Activated gamma-delta T cell (primary cell): ENCODE measurements at regions not wholly inside any gene's neighbourhood (a gene's known extent, or its start where the extent isn't known, plus 50 kb on each side); places are given as distances from the start of the nearest gene placed in this dataset.

Experiments
- DNase-seq: peaks from one replicate; lab custom pipeline; 2025; lab: John Stamatoyannopoulos, UW

GRCh38 chr14:104319491-104320241, 181.3 kb downstream of the KIF26A start:
- DNase-seq: no peak

GRCh38 chr14:104320611-104321086, 182.3 kb downstream of the KIF26A start:
- no peak for DNase-seq

DNA sequence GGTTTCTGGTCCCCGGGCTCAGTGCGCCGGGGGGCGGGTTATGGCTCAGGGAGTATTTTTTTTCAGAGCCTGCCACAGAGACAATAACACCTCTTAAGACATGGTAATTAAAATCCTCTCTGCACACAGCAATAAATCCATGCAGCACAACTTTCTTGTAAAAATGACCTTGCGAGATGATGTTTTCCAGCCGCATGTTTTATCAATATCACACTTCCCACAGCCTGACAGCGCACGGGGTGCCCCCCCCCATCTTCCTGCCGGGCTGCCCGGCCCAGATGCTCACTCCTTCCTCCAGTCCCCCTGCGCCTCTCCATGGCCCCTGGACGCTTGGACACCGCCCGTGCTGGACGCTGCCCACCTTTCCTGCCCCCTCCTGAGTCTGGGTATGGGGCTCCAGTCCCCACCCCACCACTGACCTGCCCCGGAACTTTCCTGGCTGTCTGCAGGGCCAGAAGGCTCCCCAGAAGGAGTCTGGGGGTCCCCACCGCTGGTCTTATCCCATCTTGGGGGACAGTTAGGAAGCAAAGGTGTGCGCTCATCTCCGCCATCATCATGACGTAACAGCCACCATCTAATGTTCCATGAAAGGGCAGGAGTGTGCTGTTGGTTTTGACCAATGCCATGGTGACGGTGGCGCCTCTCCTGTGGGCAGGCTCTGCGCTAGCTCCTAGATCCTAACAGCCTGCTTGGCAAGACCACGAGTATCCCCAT, 182.9 kb downstream of the KIF26A start:
- DNase-seq: no peak

GRCh38 chr14:104321802-104322130, 183.4 kb downstream of the KIF26A start:
- DNase-seq: no peak

DNA sequence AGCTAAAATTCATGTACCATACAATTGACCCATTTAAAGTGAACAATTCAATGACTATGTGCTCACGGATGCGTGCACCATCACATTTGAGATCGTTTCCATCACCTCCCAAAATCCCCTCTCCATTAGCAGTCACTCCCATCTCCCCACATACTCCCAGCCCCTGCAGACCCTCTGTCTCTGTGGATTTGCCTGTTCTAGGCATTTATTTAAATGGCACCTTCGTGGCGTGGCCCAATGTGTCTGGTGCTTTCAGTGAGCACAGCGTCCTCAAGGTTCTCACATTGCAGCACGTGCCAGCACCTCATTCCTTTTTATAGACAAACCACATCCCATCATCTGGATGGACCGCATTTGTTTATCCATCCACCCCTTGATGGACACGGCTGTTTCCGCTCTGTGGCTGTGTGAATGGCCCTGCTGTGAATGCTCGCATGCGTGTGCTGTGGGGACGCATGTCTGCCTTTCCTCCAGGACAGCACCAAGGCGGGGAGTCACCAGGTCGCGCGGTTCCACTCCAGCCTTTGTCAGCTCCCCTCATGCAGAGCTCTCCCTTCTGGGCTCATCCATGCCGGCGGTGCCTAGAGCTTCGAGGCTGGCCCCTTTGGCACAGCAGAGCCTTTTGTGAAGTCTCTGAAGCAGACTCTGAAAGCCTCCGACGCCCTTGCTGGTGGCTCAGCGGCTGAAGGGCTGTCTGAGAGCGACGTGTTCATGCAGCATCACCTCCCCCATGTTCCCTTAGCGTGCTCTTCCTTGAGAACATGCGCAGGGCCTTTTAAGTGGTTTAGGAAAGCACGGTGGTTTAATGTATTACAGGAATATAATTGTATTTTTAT, 184.4 kb downstream of the KIF26A start:
- DNase-seq: no peak

- DNase-seq: no peak
Measured at GRCh38 chr14:104323551-104324175, 185.3 kb downstream of the KIF26A start.

DNA sequence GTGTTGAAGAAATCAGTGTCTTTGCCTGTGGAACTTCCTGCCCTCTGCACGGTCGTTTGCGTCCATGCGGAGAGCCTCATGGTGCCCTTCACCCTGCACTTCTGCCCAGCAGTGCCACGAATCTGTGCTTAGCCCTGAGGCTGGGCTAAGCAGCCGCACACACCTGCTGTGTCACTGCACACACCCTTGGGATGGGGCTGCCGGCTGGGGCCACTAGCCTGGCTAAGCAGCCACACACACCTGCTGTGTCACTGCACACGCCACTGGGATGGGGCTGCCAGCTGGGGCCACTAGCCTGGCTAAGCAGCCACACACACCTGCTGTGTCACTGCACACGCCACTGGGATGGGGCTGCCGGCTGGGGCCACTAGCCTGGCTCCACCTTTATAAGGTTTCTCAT, 188.5 kb downstream of the KIF26A start:
- DNase-seq: no peak

DNA sequence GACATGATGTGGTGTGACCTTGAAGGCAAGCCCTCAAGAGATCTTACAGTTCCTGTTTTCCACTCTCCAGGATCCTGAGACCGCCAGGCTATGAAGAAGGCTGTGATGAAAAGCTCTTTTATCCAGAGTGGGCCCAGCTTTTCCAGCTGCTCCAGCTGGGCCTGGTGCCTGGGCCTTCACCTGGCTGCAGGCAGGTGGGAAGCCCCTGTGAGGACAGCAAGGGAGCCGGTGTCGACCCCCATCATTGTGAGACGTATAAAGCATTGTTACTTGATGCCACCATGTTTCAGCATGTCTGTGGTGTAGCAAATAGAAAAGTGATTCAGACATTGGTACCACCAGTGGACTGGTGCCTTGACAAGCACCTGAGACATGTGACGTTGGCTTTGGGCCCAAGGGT, 190.2 kb downstream of the KIF26A start:
- DNase-seq: no peak

DNA sequence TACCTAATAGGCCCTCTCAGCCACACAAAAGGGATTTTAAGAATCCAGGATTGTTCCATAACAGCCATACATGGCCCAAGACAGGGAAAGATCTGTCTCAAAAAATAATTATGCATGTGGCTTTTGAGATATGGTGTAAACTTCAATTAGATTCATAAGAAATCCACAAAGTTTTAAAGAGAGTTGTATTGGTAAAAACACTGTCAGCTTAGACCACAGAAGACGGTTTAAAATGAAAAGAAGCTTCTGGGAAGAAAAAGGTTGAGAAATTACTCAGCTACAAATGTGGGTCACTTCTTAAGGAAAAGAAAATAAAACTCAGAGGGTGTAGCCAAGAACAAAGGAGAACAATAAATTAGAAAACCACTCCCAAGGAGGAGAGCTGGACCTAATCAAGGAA, 191.4 kb downstream of the KIF26A start:
- no peak for DNase-seq

- DNase-seq: no peak
Measured at GRCh38 chr14:104331871-104332605, 193.7 kb downstream of the KIF26A start.

DNA sequence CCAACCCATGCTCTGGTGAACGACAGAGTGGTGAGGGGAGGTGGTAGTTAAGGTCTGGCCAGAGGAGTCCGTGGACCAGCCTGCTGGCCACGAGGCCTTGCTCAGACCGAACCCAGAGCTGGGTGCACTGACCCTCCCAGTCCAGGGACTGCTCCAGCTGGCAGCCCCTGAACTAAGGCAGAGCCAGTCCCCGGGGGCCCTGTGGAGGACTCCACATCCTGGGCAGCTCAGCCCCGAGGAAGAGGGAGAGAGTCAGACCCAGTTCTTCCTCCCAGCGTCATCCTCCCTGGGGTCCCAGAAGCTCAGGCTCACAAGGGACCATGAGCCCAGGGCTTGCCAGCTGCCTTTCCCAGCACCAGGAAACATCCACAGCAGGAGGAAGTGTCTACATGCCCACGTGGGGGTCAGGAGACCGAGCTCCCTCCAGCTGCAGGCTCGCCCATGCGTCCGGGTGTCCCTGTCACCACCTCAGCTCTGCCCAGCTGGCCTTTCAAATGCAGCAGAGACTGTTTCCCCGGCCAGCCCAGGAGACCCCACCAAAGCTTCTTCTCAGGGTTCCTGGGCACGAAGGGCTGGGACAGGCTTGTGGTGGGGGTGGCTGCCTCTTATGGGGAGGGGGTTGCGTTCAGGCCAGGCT, 194.4 kb downstream of the KIF26A start:
- DNase-seq: no peak

DNA sequence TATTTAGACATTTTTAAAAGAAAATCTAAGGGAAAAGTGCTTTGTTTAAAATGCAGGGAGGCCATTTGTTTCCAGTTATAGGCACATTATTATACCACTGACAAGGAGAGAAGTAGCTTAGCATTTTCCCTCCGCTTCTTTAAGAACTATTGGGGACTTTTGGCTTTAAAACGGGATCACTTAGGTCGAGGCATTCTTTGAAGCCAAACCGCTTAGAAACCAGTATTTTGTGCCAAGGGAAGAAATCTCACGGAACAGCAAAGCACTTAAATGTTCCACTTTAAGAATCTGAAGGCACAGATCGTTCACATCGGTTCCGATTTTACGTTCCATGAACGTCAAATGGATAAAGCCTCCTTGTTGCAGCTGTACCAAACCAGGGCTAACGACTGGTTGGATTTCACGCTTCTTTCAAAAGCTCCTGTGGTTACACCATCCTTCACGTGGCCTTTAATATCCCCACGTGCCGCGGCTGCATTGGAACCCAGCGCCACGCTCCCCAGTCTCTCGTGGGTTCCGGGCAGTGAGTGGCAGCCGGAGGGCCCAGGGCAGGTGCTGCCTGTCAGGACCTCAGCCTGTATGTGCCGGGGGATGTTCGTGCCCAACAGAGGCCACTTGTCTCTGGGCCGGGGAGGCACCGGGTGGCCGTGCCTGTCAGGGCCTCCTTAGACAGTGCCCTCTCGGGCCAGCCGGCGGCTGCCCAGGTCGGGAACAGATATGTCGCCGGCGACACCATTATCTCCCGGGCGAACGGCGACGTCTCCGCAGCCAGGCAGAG, 195.4 kb downstream of the KIF26A start:
- no peak for DNase-seq

DNA sequence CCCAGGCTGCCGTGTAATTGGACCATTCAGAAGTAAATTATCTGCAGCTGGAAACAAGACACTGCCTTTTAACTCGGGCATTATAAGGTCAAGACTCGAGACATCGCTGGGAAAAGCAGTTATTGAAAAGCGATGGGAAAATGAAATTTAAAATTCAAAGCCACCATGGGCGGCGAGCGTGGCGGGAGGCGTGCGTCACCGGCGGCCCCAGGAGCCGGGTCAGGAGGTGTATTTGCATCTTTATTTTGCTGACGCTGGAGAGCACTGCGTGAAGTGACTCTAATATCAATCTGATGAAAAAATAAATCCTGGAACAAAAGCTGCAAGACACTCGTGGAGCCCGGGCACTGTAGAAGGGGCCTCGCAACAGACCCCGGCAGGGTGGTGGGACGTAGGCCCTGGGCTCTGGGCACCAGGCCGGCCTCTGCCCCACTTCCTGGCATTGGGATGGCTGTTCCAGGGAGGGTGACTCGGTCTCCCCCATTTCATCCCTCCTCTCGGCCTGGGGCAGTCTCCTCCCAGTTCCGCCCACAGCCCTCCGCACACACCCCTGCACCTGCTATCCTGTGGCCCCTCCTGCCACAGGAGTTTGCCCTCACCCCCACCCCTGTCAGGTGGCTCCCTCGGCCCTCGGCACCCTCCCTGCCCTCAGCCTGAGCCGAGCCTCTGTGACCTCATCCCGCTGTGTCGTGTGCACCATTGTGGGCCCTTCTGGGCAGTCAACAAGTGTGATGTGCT, 196.2 kb downstream of the KIF26A start:
- no peak for DNase-seq

GRCh38 chr14:104335176-104335575, 196.8 kb downstream of the KIF26A start:
- DNase-seq: no peak

- no peak for DNase-seq
Measured at GRCh38 chr14:104335611-104336010, 197.2 kb downstream of the KIF26A start.

DNA sequence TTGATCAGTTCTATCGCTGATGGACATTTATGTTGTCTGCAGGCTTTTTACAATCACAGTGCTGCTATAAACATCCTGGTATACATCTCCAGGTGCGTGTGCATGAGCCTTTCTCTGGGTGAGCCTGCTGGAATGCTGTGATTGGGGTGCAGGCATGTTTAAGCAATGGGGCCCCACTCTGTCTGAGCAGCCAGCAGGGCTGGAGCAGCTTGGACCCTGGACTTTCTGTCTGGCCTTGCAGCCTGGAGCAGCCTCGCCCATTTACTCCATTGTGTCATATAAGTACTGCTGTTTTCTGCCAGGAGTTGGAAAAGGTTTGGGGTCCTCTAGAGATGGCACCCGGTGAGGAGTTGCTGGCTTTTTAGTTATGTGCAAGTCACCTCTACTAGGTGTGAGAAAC, 199.0 kb downstream of the KIF26A start:
- DNase-seq: no peak

DNA sequence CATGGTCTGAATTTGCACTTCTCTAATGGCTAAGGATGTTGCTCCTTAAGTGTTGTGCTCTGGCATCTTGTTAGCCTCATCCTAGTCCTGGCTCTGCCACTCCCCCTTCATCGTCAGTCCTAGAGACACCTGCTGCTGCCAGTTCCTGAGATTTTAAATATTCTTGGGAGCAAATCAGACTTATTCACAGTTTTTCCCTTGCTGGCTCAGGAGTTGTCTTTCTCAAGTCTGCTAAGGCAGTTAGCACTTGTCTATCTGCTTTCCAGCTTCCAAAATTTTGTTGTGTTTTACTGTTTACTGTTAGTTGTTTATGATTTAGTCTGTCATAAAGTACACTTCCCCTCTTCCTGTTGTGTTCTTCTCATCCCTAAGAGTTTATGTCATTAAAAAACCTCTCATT, 201.0 kb downstream of the KIF26A start:
- DNase-seq: no peak

DNA sequence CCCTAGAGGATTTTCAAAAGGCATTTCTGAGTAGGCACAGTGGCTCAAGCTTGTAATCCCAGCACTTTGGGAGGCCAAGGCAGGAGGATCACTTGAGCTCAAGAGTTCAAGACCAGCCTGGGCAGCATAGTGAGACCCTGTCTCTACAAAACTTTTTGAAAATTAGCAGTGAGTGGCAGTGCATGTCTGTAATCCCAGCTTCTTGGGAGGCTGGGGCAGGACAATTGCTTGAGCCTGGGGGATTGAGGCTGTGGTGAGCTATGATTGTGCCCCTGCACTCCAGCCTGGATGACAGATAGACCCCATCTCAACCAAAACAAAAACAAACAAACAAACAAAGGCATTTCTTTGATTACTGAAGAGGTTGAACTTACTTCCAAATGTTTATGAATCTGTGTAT, 201.4 kb downstream of the KIF26A start:
- DNase-seq: no peak
